Mesodermal cell (in vitro differentiated cells): ENCODE measurements at regions not wholly inside any gene's neighbourhood (a gene's known extent, or its start where the extent isn't known, plus 50 kb on each side); places are given as distances from the start of the nearest gene placed in this dataset.

Experiments
- H3K27ac ChIP-seq: 2 replicates; pipeline ENCODE4 v1.7.0; 2013; ENCODE audit warnings: mild to moderate bottlenecking, low read depth, low read length, moderate library complexity; ENCODE audit not compliant: severe bottlenecking
- H3K36me3 ChIP-seq: 2 replicates; pipeline ENCODE4 v1.7.1; 2013; ENCODE audit warnings: mild to moderate bottlenecking, low read length, moderate library complexity; ENCODE audit not compliant: control insufficient read depth, insufficient read depth
- H3K4me1 ChIP-seq: one replicate; pipeline ENCODE4 v1.7.1; 2013; ENCODE audit warnings: mild to moderate bottlenecking, low read length; ENCODE audit not compliant: insufficient read depth, control insufficient read depth, poor library complexity, severe bottlenecking
- H3K4me3 ChIP-seq: 2 replicates; pipeline ENCODE4 v1.7.0; 2013; ENCODE audit warnings: low read length, control low read depth, mild to moderate bottlenecking; ENCODE audit not compliant: insufficient read depth, poor library complexity, severe bottlenecking; ENCODE audit errors: extremely low read depth
- H3K9me3 ChIP-seq: 2 replicates; pipeline ENCODE4 v1.7.1; 2013; ENCODE audit warnings: mild to moderate bottlenecking, low read length, moderate library complexity; ENCODE audit not compliant: control insufficient read depth
- WGBS, 2 experiments: methylation state at CpG; one replicate each; pipeline ENCODE4 v1.1.5; 2013; ENCODE audit warnings: missing lambda C conversion rate in 2 of 2; ENCODE audit not compliant: insufficient coverage in 2 of 2; 5-methylcytosine and 5-hydroxymethylcytosine counted together

DNA sequence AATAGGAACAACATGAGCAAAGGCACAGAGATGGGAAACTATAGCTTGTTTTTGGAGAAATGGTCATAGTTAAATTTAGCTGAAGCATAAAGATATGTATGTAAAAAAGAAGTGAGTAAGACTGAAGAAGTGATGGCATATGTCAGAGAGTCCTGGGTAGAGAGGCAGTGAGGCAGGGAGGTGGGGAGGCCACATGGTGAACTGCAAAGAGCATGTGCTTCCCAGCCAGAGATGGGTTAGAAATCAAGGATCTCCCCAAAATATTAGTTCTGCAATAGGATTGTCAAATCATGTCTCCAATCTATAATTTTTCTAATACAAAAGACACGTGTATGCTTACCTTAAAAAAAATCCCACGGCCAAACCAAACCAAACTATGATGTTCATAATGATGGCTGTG is 82.1 kb upstream of the STXBP6 start:
- Histone ChIP-seq H3K9me3 (no peaks in the 10 kb centered on the region), H3K27ac (no peak overlapping the region), H3K36me3 (no peaks in the 10 kb centered on the region), H3K4me3 (no peak overlapping the region), H3K4me1 (peaks cover 3% of the 10 kb centered on the region)
- no CpG with 5 or more reads among the region's 2 CpGs for WGBS, 2 experiments

- WGBS, 2 experiments, result 85 to 100% methylated on average over 1 to 2 of the region's 3 CpGs
- Histone ChIP-seq H3K4me1 (peaks cover 10% of the 10 kb centered on the region), H3K36me3 (no peaks in the 10 kb centered on the region), H3K9me3 (no peaks in the 10 kb centered on the region), H3K27ac (no peak overlapping the region), H3K4me3 (no peak overlapping the region)
Measured at GRCh38 chr14:25122843-25123242, 72.9 kb upstream of the STXBP6 start.

- H3K36me3 ChIP-seq, result no peaks in the 10 kb centered on the region
- no peak overlapping the region for H3K4me3 ChIP-seq
- no peaks in the 10 kb centered on the region for H3K9me3 ChIP-seq
- 93 to 100% methylated on average over 4 of the region's 5 CpGs for WGBS, 2 experiments
- H3K27ac ChIP-seq, result no peak overlapping the region
- peaks cover 10% of the 10 kb centered on the region for H3K4me1 ChIP-seq
Measured at GRCh38 chr14:25122211-25122610, 72.3 kb upstream of the STXBP6 start.

GRCh38 chr14:25121337-25122129 is 71.6 kb upstream of the STXBP6 start:
- Histone ChIP-seq H3K27ac (no peak overlapping the region), H3K9me3 (no peaks in the 10 kb centered on the region), H3K4me3 (no peak overlapping the region), H3K4me1 (peaks cover 10% of the 10 kb centered on the region), H3K36me3 (no peaks in the 10 kb centered on the region)
- 87% methylated on average over 3 of the region's 3 CpGs for WGBS, 2 experiments

GRCh38 chr14:25120261-25120660 is 70.3 kb upstream of the STXBP6 start:
- Histone ChIP-seq H3K36me3 (no peaks in the 10 kb centered on the region), H3K27ac (no peak overlapping the region), H3K4me3 (no peak overlapping the region), H3K4me1 (peaks cover 10% of the 10 kb centered on the region), H3K9me3 (no peaks in the 10 kb centered on the region)
- 75 to 89% methylated on average over 2 of the region's 3 CpGs for WGBS, 2 experiments

DNA sequence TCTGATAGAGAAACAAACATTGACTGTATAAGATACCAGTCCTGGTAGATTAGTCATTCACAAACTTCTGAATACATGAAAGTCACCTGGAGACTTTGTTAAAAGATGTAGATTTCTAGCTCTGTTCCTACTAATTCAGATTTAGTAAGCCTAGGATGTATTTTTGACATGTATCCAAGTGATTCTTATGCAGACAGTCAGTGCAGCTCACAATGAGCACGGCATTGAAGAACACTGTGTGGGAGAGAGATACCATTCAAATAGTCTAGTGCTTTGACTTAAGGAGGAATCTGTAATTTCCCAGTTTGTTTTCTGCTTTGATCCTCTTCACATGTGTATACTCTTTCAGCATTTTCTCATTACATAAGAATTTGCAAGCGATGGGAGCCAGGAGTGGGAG is 68.7 kb upstream of the STXBP6 start:
- Histone ChIP-seq H3K4me3 (no peak overlapping the region), H3K27ac (no peak overlapping the region), H3K9me3 (no peaks in the 10 kb centered on the region), H3K36me3 (no peaks in the 10 kb centered on the region), H3K4me1 (peaks cover 10% of the 10 kb centered on the region)
- 63 to 100% methylated on average over 1 of the region's 2 CpGs for WGBS, 2 experiments

DNA sequence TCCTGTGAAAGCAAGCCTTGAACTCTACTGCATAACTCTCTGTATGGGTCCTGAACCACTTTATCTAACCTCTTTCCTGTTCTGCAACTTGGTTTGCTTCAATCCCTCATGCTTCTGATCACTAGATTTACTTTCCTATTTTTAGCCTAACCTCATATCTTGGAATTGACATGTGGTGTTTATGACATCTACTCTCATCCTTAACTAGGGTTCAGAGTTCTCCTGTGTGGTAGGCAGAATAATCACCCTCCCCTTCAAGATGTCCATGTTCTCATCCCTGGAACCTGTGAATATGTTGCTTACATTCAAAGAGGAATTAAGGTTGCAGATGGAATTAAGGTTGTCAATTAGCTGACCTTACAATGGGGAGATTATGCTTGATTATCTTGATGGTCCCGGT is 67.4 kb upstream of the STXBP6 start:
- H3K27ac ChIP-seq, result no peak overlapping the region
- no peaks in the 10 kb centered on the region for H3K36me3 ChIP-seq
- H3K4me1 ChIP-seq, result peaks cover 7% of the 10 kb centered on the region
- H3K9me3 ChIP-seq, result no peaks in the 10 kb centered on the region
- no peak overlapping the region for H3K4me3 ChIP-seq
- 86% methylated on average over 1 of the region's 1 CpG for WGBS, 2 experiments

DNA sequence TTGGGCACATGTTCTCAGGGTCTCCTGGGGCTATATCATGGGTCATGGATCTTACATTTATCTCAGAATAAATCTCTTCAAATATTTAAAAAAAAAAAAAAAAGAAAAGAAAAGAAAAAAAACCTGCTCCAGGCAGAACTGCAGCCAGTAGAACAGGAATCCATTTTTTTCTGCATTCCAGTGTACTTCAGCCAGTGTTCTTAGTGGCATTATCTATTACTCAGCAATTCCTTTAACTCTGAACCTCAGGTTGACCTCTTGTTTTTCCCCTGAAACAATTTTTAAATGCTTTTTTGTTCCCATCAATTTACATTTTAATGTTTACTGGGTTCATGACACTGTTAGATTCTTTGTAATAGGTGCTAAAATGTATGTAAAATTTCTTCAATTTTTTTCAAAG is 66.7 kb upstream of the STXBP6 start:
- no peaks in the 10 kb centered on the region for H3K36me3 ChIP-seq
- H3K27ac ChIP-seq, result no peak overlapping the region
- no peak overlapping the region for H3K4me3 ChIP-seq
- no peaks in the 10 kb centered on the region for H3K9me3 ChIP-seq
- peaks cover 7% of the 10 kb centered on the region for H3K4me1 ChIP-seq

DNA sequence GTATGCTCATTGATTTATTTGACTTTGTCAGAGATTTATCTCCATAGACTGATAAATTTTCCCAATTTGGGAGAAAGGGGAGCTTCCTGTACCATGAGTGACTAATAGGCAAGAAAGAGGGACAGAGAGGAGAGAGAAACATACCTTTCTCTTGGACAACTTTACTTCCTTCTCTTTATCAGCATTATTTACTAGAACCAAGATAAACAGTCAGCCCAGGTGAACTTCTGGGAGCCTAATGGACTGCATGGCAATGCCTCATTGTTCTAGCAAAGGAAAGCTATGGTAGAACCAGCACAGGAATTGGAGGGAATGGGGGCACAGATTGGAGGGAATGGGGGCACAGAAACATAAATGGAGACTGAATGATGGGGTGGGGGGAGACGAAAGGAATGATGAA is 63.4 kb upstream of the STXBP6 start:
- WGBS, 2 experiments, result 78 to 90% methylated on average over 1 of the region's 1 CpG
- H3K36me3 ChIP-seq, result no peaks in the 10 kb centered on the region
- H3K27ac ChIP-seq, result no peak overlapping the region
- peaks cover 14% of the 10 kb centered on the region for H3K4me1 ChIP-seq
- H3K4me3 ChIP-seq, result no peak overlapping the region
- no peaks in the 10 kb centered on the region for H3K9me3 ChIP-seq

DNA sequence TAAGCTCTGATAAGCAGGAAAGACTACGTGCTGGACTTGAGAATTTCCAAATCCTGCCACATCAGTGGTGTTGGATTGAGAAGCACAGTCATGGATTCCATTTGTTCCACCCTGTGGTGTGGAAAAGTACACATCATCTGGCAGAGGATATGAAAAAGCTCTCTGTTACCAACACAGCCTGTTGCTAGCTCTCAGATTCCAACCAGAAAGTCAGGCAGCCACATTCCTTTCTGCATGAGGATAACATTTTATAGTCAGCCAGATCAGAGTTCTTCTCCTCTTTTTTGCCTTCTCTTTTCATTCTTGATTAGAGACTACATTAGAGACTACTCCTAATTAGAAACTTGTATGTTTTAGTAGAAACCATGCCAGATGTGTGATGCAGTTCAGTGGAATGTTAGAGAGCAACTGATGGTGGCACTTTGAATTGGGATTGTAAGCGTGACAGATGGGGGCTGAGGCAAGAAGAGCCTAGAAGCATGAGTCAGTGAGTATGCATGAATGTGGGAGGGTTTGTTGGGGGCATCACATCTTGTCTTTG is 61.2 kb upstream of the STXBP6 start:
- no peak overlapping the region for H3K4me3 ChIP-seq
- H3K36me3 ChIP-seq, result no peaks in the 10 kb centered on the region
- 73 to 100% methylated on average over 2 of the region's 2 CpGs for WGBS, 2 experiments
- H3K4me1 ChIP-seq, result peaks cover 14% of the 10 kb centered on the region
- H3K27ac ChIP-seq, result peak overlapping the region; percentile 97
- H3K9me3 ChIP-seq, result no peaks in the 10 kb centered on the region

DNA sequence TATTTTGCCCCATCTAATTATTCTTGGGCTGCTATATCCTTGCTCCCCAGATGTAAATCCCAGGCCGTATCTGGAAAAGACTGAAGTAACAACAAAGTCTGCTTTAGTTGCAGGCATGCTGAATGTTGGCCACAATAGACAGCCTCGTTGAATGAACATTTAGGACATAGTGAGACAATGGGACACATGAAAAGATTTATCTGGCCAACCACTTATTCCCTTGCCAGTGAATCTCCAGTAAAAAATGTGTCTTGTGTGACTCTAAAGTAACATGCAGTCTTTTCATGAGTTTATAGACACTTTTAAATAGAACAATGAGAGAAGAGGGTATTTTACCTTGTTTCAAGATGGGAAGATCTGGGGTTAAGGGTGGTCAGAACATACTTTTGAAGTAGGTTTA is 60.2 kb upstream of the STXBP6 start:
- Histone ChIP-seq H3K9me3 (no peaks in the 10 kb centered on the region), H3K4me1 (peaks cover 14% of the 10 kb centered on the region), H3K4me3 (no peak overlapping the region), H3K36me3 (no peaks in the 10 kb centered on the region), H3K27ac (peak overlapping the region; percentile 97)
- 85 to 100% methylated on average over 1 to 2 of the region's 2 CpGs for WGBS, 2 experiments
